Astrocyte (in vitro differentiated cells and primary cell): ENCODE measurements at regions not wholly inside any gene's neighbourhood (a gene's known extent, or its start where the extent isn't known, plus 50 kb on each side); places are given as distances from the start of the nearest gene placed in this dataset.
A peak's percentile ranks its signal among the peaks of the same experiment; 100 is the strongest.
"Not testable (repeated sequence)": the region's sequence is repeated elsewhere in the genome, so short reads cannot be mapped to it uniquely, and the experiment has no call there.

Source experiments
- DNase-seq: peaks from one replicate; pipeline ENCODE4 v3.0.0-alpha.2; 2010; ENCODE audit warnings: low read depth
- FAIRE-seq: peaks from 2 replicates; lab custom pipeline; 2011; peaks lifted over from hg19 to GRCh38; lab: Jason Lieb, UNC
- H2AFZ ChIP-seq: 2 replicates; pipeline ENCODE4 v1.6.0; 2012; ENCODE audit warnings: low read depth, low read length, inconsistent platforms
- H3K27ac ChIP-seq: 2 replicates; pipeline ENCODE4 v1.5.1; 2011; ENCODE audit warnings: low read depth, low read length, inconsistent platforms
- H3K27me3 ChIP-seq: 2 replicates; pipeline ENCODE4 v1.6.0; 2011; ENCODE audit warnings: low read length, inconsistent platforms; ENCODE audit not compliant: insufficient read depth
- H3K36me3 ChIP-seq: 2 replicates; pipeline ENCODE4 v1.5.1; 2011; ENCODE audit warnings: low read length, inconsistent platforms; ENCODE audit not compliant: insufficient read depth
- H3K4me1 ChIP-seq: 2 replicates; pipeline ENCODE4 v1.5.1; 2011; ENCODE audit warnings: low read length, inconsistent platforms; ENCODE audit not compliant: insufficient read depth
- H3K4me2 ChIP-seq: 2 replicates; pipeline ENCODE4 v1.6.0; 2012; ENCODE audit warnings: low read length, inconsistent platforms
- H3K4me3 ChIP-seq: 2 replicates; pipeline ENCODE4 v1.5.1; 2011; ENCODE audit warnings: low read depth, mild to moderate bottlenecking, low read length, inconsistent platforms; ENCODE audit not compliant: insufficient read depth
- H3K79me2 ChIP-seq: 2 replicates; pipeline ENCODE4 v1.6.0; 2012; ENCODE audit warnings: mild to moderate bottlenecking, low read length, inconsistent platforms; ENCODE audit not compliant: insufficient read depth
- H3K9ac ChIP-seq: 2 replicates; pipeline ENCODE4 v1.6.0; 2012; ENCODE audit warnings: mild to moderate bottlenecking, low read length, inconsistent platforms
- H3K9me3 ChIP-seq: 2 replicates; pipeline ENCODE4 v1.5.1; 2012; ENCODE audit warnings: low read depth, mild to moderate bottlenecking, low read length, inconsistent platforms; ENCODE audit not compliant: insufficient read depth
- H4K20me1 ChIP-seq: 2 replicates; pipeline ENCODE4 v1.6.0; 2012; ENCODE audit warnings: low read length, inconsistent platforms; ENCODE audit not compliant: insufficient read depth
- H3K27ac Mint-ChIP-seq: one replicate; pipeline ENCODE4 v1.8.0; 2021; ENCODE audit warnings: mild to moderate bottlenecking, mixed read lengths; ENCODE audit not compliant: unreplicated experiment
- H3K27me3 Mint-ChIP-seq: one replicate; pipeline ENCODE4 v1.8.0; 2021; ENCODE audit warnings: low read depth, mixed read lengths; ENCODE audit not compliant: unreplicated experiment
- H3K36me3 Mint-ChIP-seq: one replicate; pipeline ENCODE4 v1.8.0; 2021; ENCODE audit warnings: low read depth, mixed read lengths; ENCODE audit not compliant: unreplicated experiment
- H3K4me1 Mint-ChIP-seq: one replicate; pipeline ENCODE4 v1.8.0; 2021; ENCODE audit warnings: low read depth, mixed read lengths; ENCODE audit not compliant: unreplicated experiment
- H3K4me3 Mint-ChIP-seq: one replicate; pipeline ENCODE4 v1.8.0; 2021; ENCODE audit warnings: mild to moderate bottlenecking, moderate library complexity, mixed read lengths; ENCODE audit not compliant: unreplicated experiment
- H3K9me3 Mint-ChIP-seq: one replicate; pipeline ENCODE4 v1.8.0; 2021; ENCODE audit warnings: mild to moderate bottlenecking, mixed read lengths; ENCODE audit not compliant: unreplicated experiment
- EZH2 ChIP-seq: IDR thresholded peaks from 2 replicates; pipeline ENCODE4 v1.6.1; 2012; ENCODE audit warnings: mild to moderate bottlenecking, low read length, inconsistent platforms; ENCODE audit not compliant: insufficient read depth
- TF ChIP-seq, protein P1 (sequence below): IDR thresholded peaks from 2 replicates; pipeline ENCODE4 v1.5.1; 2011; ENCODE audit warnings: low read depth, mild to moderate bottlenecking, inconsistent platforms, low read length, moderate library complexity; ENCODE audit not compliant: insufficient read depth

DNA sequence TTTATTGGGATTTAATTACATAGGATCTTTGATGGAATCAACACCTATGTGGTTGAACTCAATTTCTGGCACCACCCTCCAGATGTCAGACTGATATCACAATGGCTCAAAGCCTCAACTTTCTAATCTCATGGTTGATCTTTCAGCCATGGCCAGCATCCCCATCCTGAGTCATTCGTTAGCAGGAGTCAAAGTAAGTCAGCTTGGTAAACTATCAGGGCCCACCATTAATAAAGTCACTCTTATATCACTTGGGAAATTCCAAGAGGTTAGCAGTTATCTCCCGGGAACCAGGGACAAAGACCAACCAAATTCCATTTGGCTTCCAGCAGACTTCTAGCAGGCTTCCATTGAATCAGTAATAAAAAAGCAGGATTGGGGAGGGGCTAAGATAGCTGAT, 50.7 kb upstream of the TNFSF4 start:
- H3K4me3 Mint-ChIP-seq, result no peak overlapping the region
- H3K9ac ChIP-seq, result no peak overlapping the region
- no peak overlapping the region for H3K27ac Mint-ChIP-seq

DNA sequence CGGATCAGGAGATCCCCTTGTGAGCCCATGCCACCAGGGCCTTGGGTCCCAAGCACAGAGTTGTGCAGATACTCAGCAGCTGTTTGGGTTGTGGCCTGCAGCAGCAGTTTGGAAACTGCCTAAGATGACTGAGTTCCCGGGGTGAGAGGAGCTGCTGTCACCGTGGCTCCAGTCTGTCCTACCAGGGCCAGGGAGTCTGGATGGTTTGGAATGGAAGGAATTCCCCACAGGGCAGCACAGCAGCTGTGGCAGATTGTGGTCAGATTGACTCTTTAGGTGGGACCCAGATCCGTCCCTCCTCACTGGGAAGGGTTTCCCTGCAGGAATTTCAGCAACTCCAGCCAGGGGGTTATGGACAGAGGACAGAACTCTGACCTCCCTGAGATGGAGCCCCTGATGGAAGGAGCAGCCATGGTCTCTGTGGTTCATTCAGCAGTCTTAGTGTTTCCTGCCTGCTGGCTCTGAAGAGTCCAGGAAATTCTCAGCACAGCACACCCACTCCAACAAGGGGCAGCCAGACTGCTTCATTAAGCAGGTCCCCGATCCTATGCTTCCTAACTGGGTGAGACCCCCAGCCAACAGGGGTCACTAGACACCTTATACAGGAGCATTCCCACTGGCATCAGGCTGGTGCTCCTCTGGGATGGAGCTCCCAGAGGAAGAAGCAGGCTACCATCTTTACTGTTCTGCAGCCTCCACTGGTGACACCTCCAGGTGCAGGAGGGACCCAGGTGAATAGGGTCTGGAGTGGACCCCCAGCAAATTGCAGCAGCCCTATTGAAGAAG, 51.5 kb upstream of the TNFSF4 start:
- H3K9ac ChIP-seq, result no peak overlapping the region
- H3K27me3 ChIP-seq, result no peaks in the 10 kb centered on the region
- Mint-ChIP-seq H3K9me3 (peaks cover 14% of the 10 kb centered on the region), H3K27me3 (no peaks in the 10 kb centered on the region), H3K36me3 (peaks cover 7% of the 10 kb centered on the region), H3K4me1 (peaks cover 17% of the 10 kb centered on the region), H3K4me3 (no peak overlapping the region), H3K27ac (no peak overlapping the region)
- TF ChIP-seq, protein P1, sequence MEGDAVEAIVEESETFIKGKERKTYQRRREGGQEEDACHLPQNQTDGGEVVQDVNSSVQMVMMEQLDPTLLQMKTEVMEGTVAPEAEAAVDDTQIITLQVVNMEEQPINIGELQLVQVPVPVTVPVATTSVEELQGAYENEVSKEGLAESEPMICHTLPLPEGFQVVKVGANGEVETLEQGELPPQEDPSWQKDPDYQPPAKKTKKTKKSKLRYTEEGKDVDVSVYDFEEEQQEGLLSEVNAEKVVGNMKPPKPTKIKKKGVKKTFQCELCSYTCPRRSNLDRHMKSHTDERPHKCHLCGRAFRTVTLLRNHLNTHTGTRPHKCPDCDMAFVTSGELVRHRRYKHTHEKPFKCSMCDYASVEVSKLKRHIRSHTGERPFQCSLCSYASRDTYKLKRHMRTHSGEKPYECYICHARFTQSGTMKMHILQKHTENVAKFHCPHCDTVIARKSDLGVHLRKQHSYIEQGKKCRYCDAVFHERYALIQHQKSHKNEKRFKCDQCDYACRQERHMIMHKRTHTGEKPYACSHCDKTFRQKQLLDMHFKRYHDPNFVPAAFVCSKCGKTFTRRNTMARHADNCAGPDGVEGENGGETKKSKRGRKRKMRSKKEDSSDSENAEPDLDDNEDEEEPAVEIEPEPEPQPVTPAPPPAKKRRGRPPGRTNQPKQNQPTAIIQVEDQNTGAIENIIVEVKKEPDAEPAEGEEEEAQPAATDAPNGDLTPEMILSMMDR, result no peak
- no peak for TF ChIP-seq EZH2
- H3K27ac ChIP-seq, result no peak overlapping the region
- no peak overlapping the region for H2AFZ ChIP-seq
- no peaks in the 10 kb centered on the region for H4K20me1 ChIP-seq
- H3K36me3 ChIP-seq, result no peaks in the 10 kb centered on the region
- H3K4me3 ChIP-seq, result no peak overlapping the region
- peak; percentile 54 for DNase-seq
- no peaks in the 10 kb centered on the region for H3K9me3 ChIP-seq
- peaks cover 5% of the 10 kb centered on the region for H3K4me1 ChIP-seq
- no peaks in the 10 kb centered on the region for H3K79me2 ChIP-seq
- no peak overlapping the region for H3K4me2 ChIP-seq
- no peak for FAIRE-seq

More for the DNA sequence above, 50.7 kb upstream of the TNFSF4 start:
- peaks cover 13% of the 10 kb centered on the region for H3K9me3 Mint-ChIP-seq
- no peak overlapping the region for H3K4me3 ChIP-seq
- FAIRE-seq (no peak), DNase-seq (peak; percentile 72)
- no peaks in the 10 kb centered on the region for H3K27me3 Mint-ChIP-seq
- no peaks in the 10 kb centered on the region for H3K79me2 ChIP-seq
- H3K4me2 ChIP-seq, result no peak overlapping the region
- H4K20me1 ChIP-seq, result no peaks in the 10 kb centered on the region
- H3K4me1 ChIP-seq, result peaks cover 5% of the 10 kb centered on the region
- H3K4me1 Mint-ChIP-seq, result peaks cover 25% of the 10 kb centered on the region
- no peaks in the 10 kb centered on the region for H3K9me3 ChIP-seq
- H3K36me3 Mint-ChIP-seq, result peaks cover 7% of the 10 kb centered on the region
- no peak for TF ChIP-seq EZH2
- TF ChIP-seq, protein P1, result no peak
- no peaks in the 10 kb centered on the region for H3K27me3 ChIP-seq
- no peak overlapping the region for H2AFZ ChIP-seq
- no peaks in the 10 kb centered on the region for H3K36me3 ChIP-seq
- no peak overlapping the region for H3K27ac ChIP-seq

DNA sequence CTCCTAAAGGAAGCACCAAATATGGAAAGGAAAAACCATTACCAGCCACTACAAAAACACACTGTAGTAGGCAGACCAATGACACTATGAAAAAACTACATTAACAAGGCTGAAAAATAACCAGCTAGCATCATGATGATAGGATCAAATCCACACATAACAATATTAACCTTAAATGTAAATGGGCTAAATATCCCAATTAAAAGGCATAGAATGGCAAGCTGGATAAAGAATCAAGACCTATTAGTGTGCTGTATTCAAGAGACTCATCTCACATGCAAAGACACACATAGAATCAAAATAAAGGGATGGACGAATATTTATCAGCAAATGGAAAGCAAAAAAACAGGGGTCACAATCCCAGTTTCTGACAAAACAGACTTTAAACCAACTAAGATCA, 53.2 kb upstream of the TNFSF4 start:
- not testable (repeated sequence) for H3K4me1 Mint-ChIP-seq, DNase-seq, H3K4me3 ChIP-seq, H3K79me2 ChIP-seq, H3K36me3 Mint-ChIP-seq, H3K4me2 ChIP-seq, H3K27me3 Mint-ChIP-seq, H3K9me3 ChIP-seq, H3K27ac Mint-ChIP-seq, H3K36me3 ChIP-seq, H3K4me3 Mint-ChIP-seq, H3K27ac ChIP-seq, H3K9ac ChIP-seq, H2AFZ ChIP-seq, H3K27me3 ChIP-seq, H4K20me1 ChIP-seq, H3K4me1 ChIP-seq
- peak; percentile 26 for FAIRE-seq
- H3K9me3 Mint-ChIP-seq, result peaks cover 16% of the 10 kb centered on the region
